Hepatic stellate cell (primary cell): ENCODE measurements at regions not wholly inside any gene's neighbourhood (a gene's known extent, or its start where the extent isn't known, plus 50 kb on each side); places are given as distances from the start of the nearest gene placed in this dataset.

ENCODE experiments used
- DNase-seq: peaks from one replicate; pipeline ENCODE4 v3.0.0; 2011; ENCODE audit warnings: low spot score

- no peak for DNase-seq
Measured at GRCh38 chr11:36729825-36730224, 131.8 kb upstream of the RAG2 start.

DNA sequence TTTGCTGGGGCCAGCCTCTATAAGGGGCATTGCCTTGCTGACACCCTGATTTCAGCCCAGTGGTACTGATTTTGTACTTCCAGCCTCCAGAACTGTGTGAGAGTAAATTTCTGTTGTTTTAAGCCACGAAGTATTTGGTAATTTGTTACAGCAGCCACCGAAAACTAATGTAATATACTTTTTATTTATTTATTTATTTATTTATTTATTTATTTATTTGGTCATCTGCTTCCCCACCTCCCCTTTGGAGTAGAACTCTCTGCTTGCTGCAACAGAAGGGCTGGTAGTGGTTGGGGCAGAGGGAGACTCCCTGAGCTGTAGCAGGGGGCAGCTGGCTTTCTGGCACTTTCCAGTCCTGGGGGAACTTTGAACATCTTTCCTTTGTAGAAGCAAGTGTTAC is 128.4 kb upstream of the RAG2 start:
- DNase-seq = no peak

DNA sequence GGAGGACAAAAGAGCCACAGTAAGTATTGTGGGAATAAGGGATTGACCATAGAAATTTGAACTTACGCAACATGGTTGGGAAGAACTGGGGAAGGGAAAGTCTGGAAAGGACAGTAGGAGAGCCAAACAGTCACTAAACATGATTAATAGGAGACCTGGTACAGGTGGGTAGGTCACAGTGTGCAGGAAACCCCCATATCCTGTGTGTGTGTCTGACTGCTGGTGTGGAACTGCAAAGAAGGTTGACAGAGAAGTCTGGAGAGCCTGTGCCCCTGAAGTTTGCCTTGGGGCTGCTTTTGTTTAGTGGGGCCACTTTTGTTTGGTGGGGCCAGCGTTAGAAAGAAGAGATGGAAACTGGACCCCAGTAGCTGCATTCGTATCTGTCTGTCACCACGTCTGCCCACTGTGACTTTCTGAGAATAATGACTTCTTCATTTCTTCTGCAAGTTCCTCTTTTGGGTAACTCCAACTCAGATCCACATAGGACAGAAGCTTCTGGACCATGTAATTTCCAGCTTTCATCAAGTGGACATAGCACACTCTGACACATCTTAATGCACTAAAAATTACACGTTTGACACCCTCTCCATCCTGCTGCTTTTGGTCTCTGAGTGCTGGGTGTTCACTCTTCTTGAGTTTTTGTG is 126.8 kb upstream of the RAG2 start:
- DNase-seq = no peak

GRCh38 chr11:36722421-36722820 is 124.4 kb upstream of the RAG2 start:
- no peak for DNase-seq

- DNase-seq = no peak
Measured at GRCh38 chr11:36719358-36720107, 121.5 kb upstream of the RAG2 start.

DNA sequence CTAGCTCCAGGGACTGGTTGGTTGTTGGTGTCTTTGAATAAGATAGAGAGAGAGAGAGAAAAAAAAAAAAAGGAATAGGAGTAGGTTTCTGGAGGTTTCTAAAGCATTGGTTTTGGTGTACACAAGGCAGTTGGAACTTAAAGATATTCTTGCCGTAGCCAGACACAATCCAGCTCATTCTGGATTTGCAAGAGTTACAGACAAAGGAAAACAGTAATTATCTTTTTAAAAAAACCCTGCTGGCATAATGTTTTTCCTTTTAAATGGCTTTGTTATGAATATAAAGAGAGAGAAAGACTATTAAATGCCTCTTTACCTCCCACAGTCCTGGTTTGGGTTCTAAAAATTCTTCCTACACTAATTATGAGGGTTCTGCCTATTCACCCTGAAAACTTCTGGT is 120.4 kb upstream of the RAG2 start:
- no peak for DNase-seq

DNA sequence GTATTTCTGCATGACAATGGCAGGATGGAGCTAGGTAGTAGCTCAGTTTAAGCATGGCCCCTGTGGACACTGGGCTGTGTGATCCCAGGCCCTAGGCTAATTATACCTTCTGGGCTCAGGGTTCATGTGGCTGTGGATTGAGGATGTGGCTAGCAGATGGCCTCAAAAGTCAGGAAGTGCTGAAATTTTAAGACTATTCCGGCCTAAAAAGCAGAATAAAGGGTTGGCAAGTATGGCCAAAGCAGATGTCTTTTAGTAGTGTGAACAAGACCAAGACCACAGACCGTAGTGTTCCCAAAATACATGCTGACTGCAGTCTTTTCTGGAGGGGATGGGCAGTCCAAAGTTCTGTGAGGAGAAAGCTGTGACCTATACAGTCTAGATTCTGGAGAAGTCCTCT is 115.7 kb upstream of the RAG2 start:
- no peak for DNase-seq

GRCh38 chr11:36711104-36711825 is 113.2 kb upstream of the RAG2 start:
- DNase-seq = no peak
